ENCODE measurements at regions not wholly inside any gene's neighbourhood (a gene's known extent, or its start where the extent isn't known, plus 50 kb on each side); places are given as distances from the start of the nearest gene placed in this dataset.

DNA sequence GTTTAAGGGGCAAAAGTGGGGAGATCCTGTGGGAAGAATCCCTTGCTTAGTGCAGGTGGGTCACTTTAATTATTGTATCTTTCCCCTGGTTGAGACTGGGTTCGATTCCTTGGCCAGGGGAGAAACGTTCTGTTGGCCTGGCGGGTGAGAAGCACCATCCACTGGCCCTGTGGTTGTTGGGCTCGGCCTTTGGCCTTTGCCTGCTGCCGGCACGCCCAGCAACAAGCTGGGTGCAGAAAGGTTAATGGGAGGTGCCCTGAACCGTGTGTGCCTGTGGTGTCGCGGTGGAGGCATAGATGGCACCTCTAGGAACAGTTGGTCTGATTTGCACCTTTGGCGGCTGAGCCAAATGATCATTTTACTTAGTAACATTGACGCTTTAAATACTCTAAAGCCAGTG is 363.6 kb upstream of the CNTNAP2 start:
- Histone ChIP-seq H3K4me1 (no peaks in the 10 kb centered on the region), H3K27ac (no peak overlapping the region), H3K36me3 (no peaks in the 10 kb centered on the region), H3K4me3 (no peak overlapping the region), H3K9me3 (peaks cover 0 to 44% (median 0%) of the 10 kb centered on the region in 11 donors), H3K27me3 (no peaks in the 10 kb centered on the region)
- ATAC-seq (no peak), DNase-seq (no peak)
- intact Hi-C loops (cut with DNase I): no loop called here
- 88 to 94% methylated on average over 11 of the region's 11 CpGs for WGBS, 2 donors
- TF ChIP-seq CTCF (IDR thresholded peaks at IDR 0.05): no peak

DNA sequence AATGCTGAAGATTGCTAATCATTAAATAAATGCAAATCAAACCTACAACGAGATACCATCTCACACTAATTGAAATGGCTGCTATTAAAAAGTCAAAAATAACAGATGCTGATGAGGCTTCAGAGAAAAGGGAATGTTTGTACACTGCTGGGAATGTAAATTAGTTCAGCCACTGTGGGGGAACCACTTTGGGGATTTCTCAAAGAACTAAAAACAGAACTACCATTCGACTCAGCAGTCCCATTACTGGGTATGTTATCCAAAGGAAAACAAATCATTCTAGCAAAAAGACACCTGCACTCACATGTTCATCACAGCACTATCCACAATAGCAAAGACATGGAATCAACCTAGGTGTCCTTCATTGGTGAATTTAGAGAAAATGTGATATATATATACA is 379.0 kb upstream of the CNTNAP2 start:
- intact Hi-C loops (cut with DNase I): no loop called here
- ATAC-seq (no peak), DNase-seq (no peak)
- H3K27me3 ChIP-seq: no peaks in the 10 kb centered on the region
- H3K36me3 ChIP-seq: no peaks in the 10 kb centered on the region
- H3K4me1 ChIP-seq: no peaks in the 10 kb centered on the region
- TF ChIP-seq CTCF (IDR thresholded peaks at IDR 0.05): no peak
- no peak overlapping the region for H3K27ac ChIP-seq
- H3K4me3 ChIP-seq: no peak overlapping the region
- H3K9me3 ChIP-seq: peaks cover 0 to 9% (median 0%) of the 10 kb centered on the region in 11 donors
- WGBS, 2 donors: 76 to 85% methylated on average over 2 of the region's 2 CpGs

DNA sequence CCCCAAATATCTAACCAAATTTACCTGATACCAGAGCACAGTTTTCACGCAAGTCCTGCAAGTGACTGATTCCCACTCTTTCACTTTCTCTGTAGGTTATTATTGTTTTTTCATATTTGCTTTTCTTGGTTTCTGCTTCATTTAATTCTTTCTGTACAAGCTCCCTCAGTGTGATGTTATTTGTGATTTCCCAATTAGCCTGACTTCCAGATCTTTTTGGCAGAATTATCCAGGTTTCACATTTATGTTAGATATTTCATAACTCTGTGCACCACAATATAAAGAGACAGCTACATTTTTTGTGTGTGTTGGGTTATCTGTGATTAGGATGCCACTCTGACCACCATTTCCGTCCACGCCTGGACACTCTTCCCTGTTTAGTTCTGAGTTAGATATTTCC is 381.5 kb upstream of the CNTNAP2 start:
- TF ChIP-seq CTCF (IDR thresholded peaks at IDR 0.05): no peak
- Histone ChIP-seq H3K36me3 (no peaks in the 10 kb centered on the region), H3K4me3 (no peak overlapping the region), H3K4me1 (no peaks in the 10 kb centered on the region), H3K9me3 (peaks cover 0 to 9% (median 0%) of the 10 kb centered on the region in 11 donors), H3K27me3 (no peaks in the 10 kb centered on the region), H3K27ac (no peak overlapping the region)
- WGBS, 2 donors: 81 to 85% methylated on average over 3 of the region's 3 CpGs
- DNase-seq (no peak), ATAC-seq (no peak)
- intact Hi-C loops (cut with DNase I): no loop called here

GRCh38 chr7:145732521-145732920 is 384.1 kb upstream of the CNTNAP2 start:
- intact Hi-C loops (cut with DNase I): no loop called here
- TF ChIP-seq CTCF (IDR thresholded peaks at IDR 0.05): no peak
- no peak for DNase-seq
- no peak for ATAC-seq
- Histone ChIP-seq H3K4me1 (no peaks in the 10 kb centered on the region), H3K27ac (no peak overlapping the region), H3K4me3 (no peak overlapping the region), H3K36me3 (no peaks in the 10 kb centered on the region), H3K9me3 (peaks cover 0 to 1% (median 0%) of the 10 kb centered on the region in 11 donors), H3K27me3 (no peaks in the 10 kb centered on the region)
- 44 to 54% methylated on average over 2 of the region's 2 CpGs for WGBS, 2 donors

DNA sequence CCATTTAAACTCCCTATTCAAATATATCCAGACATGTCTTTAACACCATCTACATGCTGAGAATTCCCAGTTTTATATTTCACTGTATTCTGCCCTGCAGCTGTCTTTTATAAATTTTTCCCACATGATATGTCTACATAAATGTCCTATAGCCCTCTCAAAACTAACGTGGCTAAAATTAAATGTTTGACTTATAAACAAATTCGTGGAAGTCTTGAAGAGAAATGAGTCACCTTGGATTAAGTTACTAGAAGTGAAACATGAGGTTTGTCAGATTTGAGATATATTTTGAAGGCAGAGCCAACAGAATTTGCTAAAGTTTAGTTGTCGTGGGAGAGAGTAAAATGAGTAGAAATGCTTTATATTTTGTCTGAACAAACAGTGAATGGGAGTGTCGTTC is 386.9 kb upstream of the CNTNAP2 start:
- Histone ChIP-seq H3K4me1 (no peaks in the 10 kb centered on the region), H3K36me3 (no peaks in the 10 kb centered on the region), H3K27me3 (no peaks in the 10 kb centered on the region), H3K4me3 (no peak overlapping the region), H3K27ac (no peak overlapping the region), H3K9me3 (no peaks in the 10 kb centered on the region)
- DNase-seq (no peak), ATAC-seq (no peak)
- TF ChIP-seq CTCF (IDR thresholded peaks at IDR 0.05): no peak
- WGBS, 2 donors: 55 to 57% methylated on average over 4 of the region's 4 CpGs
- intact Hi-C loops (cut with DNase I): no loop called here

Data from heart right ventricle (tissue), 16 donors.